HepG2 (cell line): ENCODE measurements at regions not wholly inside any gene's neighbourhood (a gene's known extent, or its start where the extent isn't known, plus 50 kb on each side); places are given as distances from the start of the nearest gene placed in this dataset.

Experiments
- ATAC-seq: fragments of 200-7000 bp; cut with Tn5 transposase; 3 replicates; pipeline ENCODE4 v1.9.1; 2020; ENCODE audit warnings: mild to moderate bottlenecking, moderate library complexity
- BruUV-seq: library from RNA; stranded (reverse); fragments of 400-500 nt; replicated peaks from 2 replicates; lab custom pipeline; 2021; lab: Mats Ljungman, UMichigan
- CTCF ChIA-PET: fragments of 300-600 bp; formaldehyde crosslinking; extraction: SDS; loops from one replicate; lab custom pipeline; 2021; ENCODE audit warnings: low total read pairs, inconsistent platforms, low intra/inter-chr PET ratio; lab: Yijun Ruan, JAX
- POLR2A ChIA-PET: fragments of 350-600 bp; sonication (Branson Sonifier 250); formaldehyde crosslinking; loops from one replicate; lab custom pipeline; 2020; ENCODE audit warnings: antibody characterized with exemption, inconsistent platforms; lab: Yijun Ruan, JAX
- DNase-seq: peaks from one replicate; pipeline ENCODE4 v3.0.0-alpha.2; 2015; ENCODE audit warnings: low spot score
- FAIRE-seq: peaks from 3 replicates; lab custom pipeline; 2011; peaks lifted over from hg19 to GRCh38; lab: Jason Lieb, UNC
- H2AFZ ChIP-seq: one replicate; pipeline ENCODE4 v1.6.1; 2011; ENCODE audit warnings: low read length, inconsistent platforms
- H3K27ac ChIP-seq: fragments of 300-600 bp; 3 replicates; pipeline ENCODE4 v1.8.0; 2011; ENCODE audit warnings: mixed run types, mild to moderate bottlenecking, mixed read lengths, low read length, inconsistent platforms; ENCODE audit not compliant: insufficient read depth; ENCODE audit errors: extremely low read length
- H3K27me3 ChIP-seq, 2 experiments: fragments of 200-600 bp in 1 of 2; 2 replicates in 1 of 2; 3 replicates in 1 of 2; pipeline versions ENCODE4 v1.6.0 to v1.8.0; 2011; ENCODE audit warnings: low read length in 2 of 2, mild to moderate bottlenecking in 2 of 2, moderate library complexity in 2 of 2, inconsistent platforms in 1 of 2; ENCODE audit not compliant: insufficient read depth in 2 of 2, control insufficient read depth in 1 of 2
- H3K36me3 ChIP-seq, 2 experiments: fragments of 200-600 bp in 1 of 2; replicated peaks in 1 of 2; 2 replicates in 1 of 2; 3 replicates in 1 of 2; pipeline versions ENCODE4 v1.5.1 to v1.8.0; 2011; ENCODE audit warnings: low read length in 2 of 2, inconsistent platforms in 1 of 2; ENCODE audit not compliant: insufficient read depth in 2 of 2, control insufficient read depth in 1 of 2
- H3K4me1 ChIP-seq: 2 replicates; pipeline ENCODE4 v1.5.1; 2012; ENCODE audit warnings: low read length, inconsistent platforms; ENCODE audit not compliant: insufficient read depth
- H3K4me2 ChIP-seq: 2 replicates; pipeline ENCODE4 v1.6.0; 2011; ENCODE audit warnings: low read depth, low read length, inconsistent platforms
- H3K4me3 ChIP-seq, 3 experiments: fragments of 200-600 bp in 1 of 3; sonication (generic), shearing (Covaris generic) in 1 of 3; replicated peaks in 1 of 3; 2 replicates each; pipeline ENCODE4 v1.5.1; 2011 to 2016; ENCODE audit warnings: low read length in 3 of 3, inconsistent platforms in 2 of 3, low read depth in 2 of 3, mild to moderate bottlenecking in 2 of 3, control low read depth in 1 of 3, mixed read lengths in 1 of 3; ENCODE audit not compliant: insufficient read depth in 1 of 3
- H3K79me2 ChIP-seq: one replicate; pipeline ENCODE4 v1.6.1; 2011; ENCODE audit warnings: low read length, inconsistent platforms; ENCODE audit not compliant: insufficient read depth
- H3K9ac ChIP-seq: 2 replicates; pipeline ENCODE4 v1.6.0; 2011; ENCODE audit warnings: mild to moderate bottlenecking, low read depth, low read length, inconsistent platforms; ENCODE audit not compliant: insufficient read depth
- H3K9me3 ChIP-seq: 2 replicates; pipeline ENCODE4 v1.5.1; 2012; ENCODE audit warnings: mild to moderate bottlenecking, low read length
- H4K20me1 ChIP-seq: 2 replicates; pipeline ENCODE4 v1.6.0; 2011; ENCODE audit warnings: inconsistent platforms, mild to moderate bottlenecking, low read length, moderate library complexity; ENCODE audit not compliant: insufficient read depth
- ATF7 ChIP-seq, 2 experiments: fragments of 450-650 bp in 1 of 2; sonication (generic) in 1 of 2; formaldehyde crosslinking in 1 of 2; IDR thresholded peaks; 2 replicates each; pipeline versions ENCODE4 v1.4.0 to v1.6.1; 2016 to 2020; ENCODE audit warnings: antibody characterized with exemption in 1 of 2, mild to moderate bottlenecking in 1 of 2, missing genetic modification reagents in 1 of 2
- IKZF4 ChIP-seq: sonication (generic); formaldehyde crosslinking; IDR thresholded peaks from 2 replicates; pipeline ENCODE4 v1.5.1; 2020; ENCODE audit warnings: borderline replicate concordance, mild to moderate bottlenecking, low read depth, missing genetic modification reagents; ENCODE audit errors: not compliant biosample characterization
- PAF1 ChIP-seq: IDR thresholded peaks from 2 replicates; pipeline ENCODE4 v1.6.1; 2016; ENCODE audit warnings: missing genetic modification reagents, missing compliant biosample characterization
- PREB ChIP-seq: sonication (generic); formaldehyde crosslinking; IDR thresholded peaks from 2 replicates; pipeline ENCODE4 v1.4.0; 2020; ENCODE audit warnings: missing genetic modification reagents
- RAD21 ChIP-seq: fragments of 450-650 bp; formaldehyde crosslinking; IDR thresholded peaks from 2 replicates; pipeline ENCODE4 v1.5.0; 2020; ENCODE audit warnings: mild to moderate bottlenecking
- ZNF143 ChIP-seq: sonication (generic); formaldehyde crosslinking; IDR thresholded peaks from 2 replicates; pipeline ENCODE4 v1.4.0; 2020; ENCODE audit warnings: missing genetic modification reagents
- ZNF17 ChIP-seq: sonication (generic); formaldehyde crosslinking; IDR thresholded peaks from 2 replicates; pipeline ENCODE4 v1.5.0; 2020; ENCODE audit warnings: mild to moderate bottlenecking, missing genetic modification reagents
- ZNF704 ChIP-seq: sonication (generic); formaldehyde crosslinking; IDR thresholded peaks from 2 replicates; pipeline ENCODE4 v1.8.1; 2023; ENCODE audit warnings: mild to moderate bottlenecking, inconsistent platforms, moderate library complexity, missing genetic modification reagents, borderline replicate concordance
- WGBS: methylation state at CpG from one replicate; pipeline ENCODE4 v1.1.6; 2017; ENCODE audit warnings: low lambda C conversion rate; 5-methylcytosine and 5-hydroxymethylcytosine counted together
- in situ Hi-C: cut with HindIII; loops from 2 replicates; pipeline ENCODE4 v1.10.0; 2017; ENCODE audit warnings: low pct_unique_long_range_greater_than_20kb; ENCODE audit not compliant: extremely low pct_ligation_motif_present
- intact Hi-C: fragments of 100-400 bp; cut with micrococcal nuclease; formaldehyde crosslinking; loops from one replicate; pipeline ENCODE4 v1.10.0; 2022; ENCODE audit not compliant: unreplicated experiment

- TF ChIP-seq PAF1 (CRISPR knock-in tag), result no peak
- no peak for TF ChIP-seq PREB (CRISPR knock-in tag)
These were observed 873.4 kb upstream of the ADAMTS5 start (continued) for GRCh38 chr21:27840262-27840661.

GRCh38 chr21:27839512-27840115 is 872.7 kb upstream of the ADAMTS5 start:
- no TSS peak for BruUV-seq

More at GRCh38 chr21:27839512-27840115, 872.7 kb upstream of the ADAMTS5 start:
- TF ChIP-seq ZNF17 (CRISPR knock-in tag) (no peak), IKZF4 (CRISPR knock-in tag) (no peak), ZNF704 (CRISPR knock-in tag) (no peak), ATF7 (IDR thresholded peaks at IDR 0.05) (peak; percentile 16; the same call in 1 of the 2 replicates), ATF7 (CRISPR knock-in tag; IDR thresholded peaks at IDR 0.05) (no peak), RAD21 (no peak), ZNF143 (no peak)
- in situ Hi-C loops, result no loop called here
- Histone ChIP-seq H2AFZ (no peak overlapping the region), H3K36me3 (no peaks in the 10 kb centered on the region), H3K4me1 (no peaks in the 10 kb centered on the region), H3K27me3 (no peaks in the 10 kb centered on the region), H3K9me3 (peaks cover 62% of the 10 kb centered on the region), H3K9ac (no peak overlapping the region), H3K4me3 (no peak overlapping the region), H3K79me2 (no peaks in the 10 kb centered on the region), H3K27ac (no peak overlapping the region), H4K20me1 (no peaks in the 10 kb centered on the region), H3K4me2 (no peak overlapping the region)
- ATAC-seq (no peak), DNase-seq (no peak), FAIRE-seq (no peak)
- WGBS, result 12% methylated on average over 3 of the region's 3 CpGs
- POLR2A ChIA-PET, result no interaction called here
- CTCF ChIA-PET, result no interaction called here
- intact Hi-C loops, result no loop called here
